Right lobe of liver (tissue), 6 donors: ENCODE measurements at regions not wholly inside any gene's neighbourhood (a gene's known extent, or its start where the extent isn't known, plus 50 kb on each side); places are given as distances from the start of the nearest gene placed in this dataset.
A peak's percentile ranks its signal among the peaks of the same experiment; 100 is the strongest.

ENCODE experiments used
- ATAC-seq, 4 donors: fragments of 200-7000 bp; cut with Tn5 transposase; one replicate each; pipeline ENCODE4 v1.9.1; 2020; ENCODE audit warnings: mild to moderate bottlenecking in 4 of 4, moderate library complexity in 4 of 4
- DNase-seq, 3 donors: peaks; one replicate each; pipeline ENCODE4 v3.0.0-alpha.2; 2020
- H3K27ac ChIP-seq, 3 donors: fragments of 200-600 bp; one replicate each; pipeline ENCODE4 v1.8.0; 2022
- H3K27me3 ChIP-seq, 2 donors: fragments of 200-600 bp; one replicate each; pipeline ENCODE4 v1.8.0; 2022
- H3K36me3 ChIP-seq, 4 donors: fragments of 200-600 bp; sonication (generic) in 1 of 4; one replicate each; pipeline versions ENCODE4 v1.5.1 to v1.8.0; 2017 to 2022; ENCODE audit warnings: control low read depth in 1 of 4
- H3K4me1 ChIP-seq, 4 donors: fragments of 200-600 bp; sonication (generic) in 1 of 4; one replicate each; pipeline versions ENCODE4 v1.5.1 to v1.8.0; 2017 to 2022; ENCODE audit warnings: control low read depth in 1 of 4
- H3K4me3 ChIP-seq, 3 donors: fragments of 200-600 bp; one replicate each; pipeline ENCODE4 v1.8.0; 2022
- H3K9me3 ChIP-seq, 4 donors: fragments of 200-600 bp; sonication (generic) in 1 of 4; one replicate each; pipeline versions ENCODE4 v1.5.1 to v1.8.0; 2017 to 2022; ENCODE audit warnings: control low read depth in 1 of 4
- CTCF ChIP-seq, 4 donors: fragments of 200-600 bp in 3 of 4; fragments of 450-650 bp in 1 of 4; IDR thresholded peaks; one replicate each; pipeline versions ENCODE4 v1.5.1 to v1.8.0; 2016 to 2022; ENCODE audit warnings: antibody characterized with exemption in 4 of 4, mild to moderate bottlenecking in 2 of 4
- POLR2A ChIP-seq: fragments of 450-650 bp; IDR thresholded peaks from one replicate; pipeline ENCODE4 v1.6.1; 2017; ENCODE audit warnings: antibody characterized with exemption, mild to moderate bottlenecking
- WGBS: methylation state at CpG from one replicate; pipeline ENCODE4 v1.1.6; 2018; ENCODE audit warnings: low coverage, low lambda C conversion rate; ENCODE audit not compliant: insufficient coverage; ENCODE audit errors: missing lambda C conversion rate; 5-methylcytosine and 5-hydroxymethylcytosine counted together
- intact Hi-C, 2 donors: fragments of 100-400 bp; cut with DNase I; formaldehyde crosslinking; loops; one replicate each; pipeline versions ENCODE4 v1.11.2 to v1.14.1; 2022
- donor health status: DM: no; HTN: yes; CAD: no.
- donor health status: DM: no; HTN: no; CAD: no.
- donor health status: DM: no; HTN: no; CAD: no.
- donor health status: DM: no; HTN: yes; CAD: no.
- donor health status: DM: no; HTN: yes; CAD: no.

GRCh38 chr1:73564294-73564693 lies 633.7 kb downstream of the LRRIQ3 start:
- no peak for ATAC-seq
- Histone ChIP-seq H3K27me3 (no peaks in the 10 kb centered on the region), H3K4me1 (no peaks in the 10 kb centered on the region), H3K36me3 (no peaks in the 10 kb centered on the region), H3K27ac (no peak overlapping the region), H3K4me3 (no peak overlapping the region), H3K9me3 (no peaks in the 10 kb centered on the region)
- intact Hi-C loops, result no loop called here
- WGBS, result 48% methylated on average over 4 of the region's 4 CpGs
- TF ChIP-seq POLR2A, result no peak
- no peak for TF ChIP-seq CTCF (IDR thresholded peaks at IDR 0.05)
- DNase-seq, result no peak

- DNase-seq (no peak), ATAC-seq (no peak)
- no peaks in the 10 kb centered on the region for H3K9me3 ChIP-seq
- no peak overlapping the region for H3K4me3 ChIP-seq
- TF ChIP-seq POLR2A, result no peak
- no peak for TF ChIP-seq CTCF (IDR thresholded peaks at IDR 0.05)
- no peak overlapping the region for H3K27ac ChIP-seq
- no peaks in the 10 kb centered on the region for H3K36me3 ChIP-seq
- no peaks in the 10 kb centered on the region for H3K4me1 ChIP-seq
- H3K27me3 ChIP-seq, result no peaks in the 10 kb centered on the region
- intact Hi-C loops, result no loop called here
Observed at GRCh38 chr1:73556270-73556669, 641.7 kb downstream of the LRRIQ3 start.

GRCh38 chr1:73537400-73537799 lies 660.6 kb downstream of the LRRIQ3 start:
- Histone ChIP-seq H3K4me1 (no peaks in the 10 kb centered on the region), H3K27me3 (no peaks in the 10 kb centered on the region), H3K4me3 (no peak overlapping the region), H3K9me3 (no peaks in the 10 kb centered on the region), H3K27ac (no peak overlapping the region), H3K36me3 (no peaks in the 10 kb centered on the region)
- DNase-seq (no peak), ATAC-seq (no peak)
- 63% methylated on average over 1 of the region's 1 CpG for WGBS
- intact Hi-C loops, result no loop called here
- TF ChIP-seq CTCF (IDR thresholded peaks at IDR 0.05) (no peak), POLR2A (no peak)

- H3K4me1 ChIP-seq, result no peaks in the 10 kb centered on the region
- no peak for ATAC-seq
- no peak overlapping the region for H3K27ac ChIP-seq
- no peak overlapping the region for H3K4me3 ChIP-seq
- 74% methylated on average over 3 of the region's 3 CpGs for WGBS
- TF ChIP-seq CTCF (IDR thresholded peaks at IDR 0.05), result no peak
- TF ChIP-seq POLR2A, result no peak
- H3K27me3 ChIP-seq, result no peaks in the 10 kb centered on the region
- no peaks in the 10 kb centered on the region for H3K9me3 ChIP-seq
- intact Hi-C loops, result no loop called here
- no peaks in the 10 kb centered on the region for H3K36me3 ChIP-seq
- no peak for DNase-seq
Observed at GRCh38 chr1:73517603-73518191, 680.3 kb downstream of the LRRIQ3 start.

- Histone ChIP-seq H3K27ac (no peak overlapping the region), H3K4me1 (no peaks in the 10 kb centered on the region), H3K27me3 (no peaks in the 10 kb centered on the region), H3K36me3 (no peaks in the 10 kb centered on the region), H3K9me3 (no peaks in the 10 kb centered on the region), H3K4me3 (no peak overlapping the region)
- ATAC-seq (peak in 1 of 4 donors; percentile 18), DNase-seq (no peak)
- intact Hi-C loops, result no loop called here
- TF ChIP-seq POLR2A (no peak), CTCF (IDR thresholded peaks at IDR 0.05) (no peak)
- 8% methylated on average over 1 of the region's 1 CpG for WGBS
Observed at GRCh38 chr1:73516451-73516850, 681.5 kb downstream of the LRRIQ3 start.
